OCI-LY1 (cell line): ENCODE measurements at regions not wholly inside any gene's neighbourhood (a gene's known extent, or its start where the extent isn't known, plus 50 kb on each side); places are given as distances from the start of the nearest gene placed in this dataset.

ENCODE experiments used
- CTCF ChIP-seq: fragments of 200-600 bp; sonication (generic), shearing (Covaris generic); IDR thresholded peaks from 2 replicates; pipeline ENCODE4 v1.5.1; 2017; ENCODE audit warnings: mild to moderate bottlenecking, antibody characterized with exemption, low read length, moderate library complexity, mixed read lengths
- EZH2 ChIP-seq: fragments of 200-600 bp; sonication (generic), shearing (Covaris generic); IDR thresholded peaks from 2 replicates; pipeline ENCODE4 v1.8.0; 2017; ENCODE audit warnings: borderline replicate concordance, mixed run types, mild to moderate bottlenecking, antibody characterized with exemption, low read length, moderate library complexity, mixed read lengths

GRCh38 chr11:121927789-121928188 is 188.2 kb downstream of the BLID start:
- TF ChIP-seq CTCF (no peak), EZH2 (no peak)
